COLO829 (cell line): ENCODE measurements at regions not wholly inside any gene's neighbourhood (a gene's known extent, or its start where the extent isn't known, plus 50 kb on each side); places are given as distances from the start of the nearest gene placed in this dataset.

Experiments
- DNase-seq: peaks from one replicate; pipeline ENCODE4 v3.0.0; 2012; ENCODE audit warnings: low spot score

- no peak for DNase-seq
Measured at GRCh38 chr3:126266850-126267168, 86.4 kb upstream of the ALDH1L1 start.

DNA sequence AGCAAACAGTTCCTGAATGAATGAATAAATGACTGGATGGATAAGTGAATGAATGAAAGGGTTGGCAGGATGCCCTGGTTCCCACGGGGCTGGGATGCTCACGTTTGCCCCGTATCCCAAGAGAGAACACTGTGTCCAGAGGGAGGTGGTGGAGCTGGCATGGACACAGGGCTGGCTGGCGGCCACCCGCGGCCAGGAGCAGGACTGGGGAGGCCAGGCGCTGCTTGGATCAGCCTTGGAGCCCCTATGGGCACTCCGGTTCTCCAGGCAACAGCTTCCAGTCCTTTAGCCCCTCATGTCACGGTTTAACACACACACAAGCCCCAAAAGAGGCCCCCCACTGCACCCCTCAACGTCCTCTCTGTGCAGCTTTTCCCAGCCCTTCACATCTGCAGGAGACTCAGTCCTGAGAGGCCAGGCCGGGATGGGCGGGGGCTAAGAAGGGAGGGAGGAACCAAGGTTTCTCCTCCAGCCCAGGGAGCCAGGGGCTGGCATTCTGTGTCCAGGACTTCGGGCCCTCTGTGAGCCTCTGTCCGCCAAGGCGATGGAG lies 86.0 kb upstream of the ALDH1L1 start:
- no peak for DNase-seq

DNA sequence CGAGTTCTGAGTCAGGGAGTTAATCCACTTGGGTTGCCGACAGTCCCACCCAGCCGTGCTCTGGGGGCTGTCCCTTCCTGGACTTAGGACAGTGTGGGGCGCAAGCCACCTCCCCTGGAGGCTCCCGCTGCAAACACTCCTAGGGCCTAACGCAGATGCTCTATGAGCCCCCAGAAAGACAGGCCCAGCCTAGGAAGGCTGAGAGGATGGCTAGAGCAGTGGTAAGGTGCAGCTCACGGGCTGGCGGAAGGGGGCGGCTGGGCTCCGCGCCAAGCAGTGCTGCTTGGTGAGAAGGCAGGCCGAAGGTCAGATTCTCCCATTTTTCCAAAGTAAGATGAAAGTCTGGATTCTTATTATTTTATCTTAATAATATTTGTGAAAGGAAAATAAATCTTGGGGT lies 84.6 kb upstream of the ALDH1L1 start:
- no peak for DNase-seq

GRCh38 chr3:126264381-126264780 lies 84.0 kb upstream of the ALDH1L1 start:
- no peak for DNase-seq

- no peak for DNase-seq
Measured at GRCh38 chr3:126263971-126264370, 83.6 kb upstream of the ALDH1L1 start.

GRCh38 chr3:126263539-126263938 lies 83.2 kb upstream of the ALDH1L1 start:
- no peak for DNase-seq

DNA sequence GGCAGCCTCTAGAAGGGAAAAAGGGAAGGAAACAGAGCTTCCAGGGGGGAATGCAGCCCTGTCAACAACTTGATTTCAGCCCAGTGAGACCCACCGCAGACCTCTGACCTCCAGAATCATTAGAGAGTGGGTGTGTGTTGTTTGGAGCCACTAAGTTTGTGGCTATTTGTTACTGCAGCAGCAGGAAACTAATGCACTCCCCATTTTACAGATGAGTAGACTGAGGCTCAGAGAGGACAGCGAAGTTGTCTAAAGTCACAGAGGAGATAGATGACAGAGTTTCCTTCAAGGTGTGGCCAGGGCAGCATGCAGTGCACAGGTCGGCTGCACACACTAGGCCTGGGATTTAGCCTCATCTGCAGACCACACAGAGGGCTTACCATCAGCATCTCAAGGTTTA lies 81.8 kb upstream of the ALDH1L1 start:
- DNase-seq = no peak

- no peak for DNase-seq
Measured at GRCh38 chr3:126261037-126261436, 80.7 kb upstream of the ALDH1L1 start.

DNA sequence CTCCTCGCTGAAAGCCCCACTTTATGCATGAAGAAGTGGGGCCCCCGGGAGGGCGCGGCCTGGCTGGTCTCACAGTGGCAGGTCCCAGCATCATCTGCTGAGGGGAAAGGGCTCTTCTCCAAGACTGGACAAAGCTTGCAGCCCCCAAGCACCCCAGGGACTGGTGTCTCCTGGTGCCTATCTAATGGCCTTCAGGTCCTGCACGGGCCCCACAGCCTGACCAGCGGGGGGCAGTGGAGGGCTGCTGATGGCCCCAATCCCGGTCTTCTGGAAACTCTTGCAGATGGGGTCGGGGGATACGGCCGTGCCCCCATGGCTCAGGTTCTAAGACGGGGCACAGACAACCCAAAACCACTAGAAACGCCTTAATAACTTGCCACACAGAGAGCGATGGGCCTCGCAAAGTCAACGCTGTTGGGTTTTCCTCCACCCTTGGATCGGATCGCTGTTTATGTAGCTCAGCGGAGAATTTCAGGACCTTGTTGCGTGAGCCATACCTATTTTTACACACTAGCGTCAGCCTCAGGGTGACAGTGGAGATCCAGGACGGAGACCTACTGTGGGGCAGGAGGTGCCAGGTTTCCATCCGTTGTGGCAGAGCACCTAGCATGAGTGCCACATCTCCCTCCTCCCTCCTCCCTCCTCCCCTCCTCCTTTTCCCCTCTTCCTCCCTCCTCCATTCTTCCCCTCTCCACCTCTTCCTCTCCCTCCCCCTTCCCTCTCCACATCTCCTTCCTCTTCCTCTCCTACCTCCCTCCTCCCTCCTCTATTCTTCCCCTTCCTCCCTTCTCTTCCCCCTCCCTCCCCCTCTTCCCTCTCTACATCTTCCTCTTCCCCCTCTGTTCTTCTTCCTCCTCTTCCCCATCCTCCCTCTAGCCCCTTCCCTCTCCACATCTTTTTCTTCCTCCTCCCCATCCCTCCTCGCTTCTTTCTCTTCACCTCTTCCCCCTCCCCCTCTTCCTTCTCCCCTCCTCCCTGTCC lies 79.3 kb upstream of the ALDH1L1 start:
- DNase-seq = peak; percentile 53

DNA sequence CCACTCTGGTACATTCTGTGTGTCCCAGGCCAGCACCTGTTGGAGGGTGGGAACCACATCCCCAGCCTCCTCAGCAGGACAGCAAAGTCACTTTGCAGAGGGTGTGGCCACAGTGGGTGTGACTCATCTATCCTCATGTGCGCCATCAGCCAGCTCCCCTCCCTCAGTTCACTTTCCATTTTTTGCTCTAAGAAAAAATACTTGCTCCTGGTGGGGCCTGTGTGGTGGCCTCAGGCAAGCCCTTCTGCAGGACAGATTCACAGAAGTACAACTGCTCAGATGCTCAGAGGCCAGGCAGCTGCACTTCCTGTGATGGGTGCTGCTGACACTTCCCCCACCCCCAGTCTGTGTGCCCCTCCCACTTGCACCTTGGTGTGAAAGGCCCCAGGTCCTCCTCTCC lies 78.3 kb upstream of the ALDH1L1 start:
- no peak for DNase-seq

- DNase-seq = no peak
Measured at GRCh38 chr3:126257984-126258383, 77.6 kb upstream of the ALDH1L1 start.

GRCh38 chr3:126257174-126257573 lies 76.8 kb upstream of the ALDH1L1 start:
- no peak for DNase-seq

DNA sequence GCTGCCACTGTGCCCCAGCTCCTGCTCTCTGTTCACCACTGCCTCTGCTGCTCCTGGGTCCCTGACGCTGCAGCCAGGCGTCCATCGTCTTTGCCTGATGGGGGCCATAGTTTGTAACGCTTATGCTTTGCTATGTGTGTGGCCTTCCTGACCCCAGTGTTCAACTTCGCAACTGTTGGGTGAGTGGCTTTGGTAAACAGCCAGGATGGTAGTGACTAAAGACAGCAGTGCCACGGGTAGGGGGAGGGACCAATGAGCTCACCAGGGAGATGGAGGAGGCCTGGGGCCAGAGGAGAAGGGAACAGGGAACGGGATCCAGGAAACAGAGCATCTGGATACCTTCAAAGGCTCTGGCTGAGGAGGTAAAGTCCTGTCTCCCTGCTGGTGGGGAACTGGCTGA lies 75.9 kb upstream of the ALDH1L1 start:
- DNase-seq = no peak

GRCh38 chr3:126253072-126253471 lies 72.7 kb upstream of the ALDH1L1 start:
- no peak for DNase-seq

DNA sequence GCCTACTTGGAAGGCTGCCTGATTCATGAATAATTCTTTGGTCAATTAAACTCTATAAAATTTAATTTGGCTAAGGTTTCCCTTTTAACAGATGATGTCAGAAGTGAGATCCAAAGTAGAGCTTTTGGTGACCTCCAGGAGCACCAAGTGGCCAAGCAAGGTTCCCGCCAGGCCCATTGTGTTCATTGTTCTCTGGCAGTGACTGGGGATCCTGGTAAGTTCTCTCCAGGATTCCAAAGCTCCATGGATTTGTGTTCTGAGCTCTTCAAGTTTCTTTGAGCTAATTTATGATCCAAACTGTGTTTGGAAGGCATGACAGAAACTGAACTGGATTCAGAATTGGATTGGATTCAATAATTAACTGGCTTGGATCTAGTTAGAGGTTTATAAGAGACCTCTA lies 72.0 kb upstream of the ALDH1L1 start:
- no peak for DNase-seq

DNA sequence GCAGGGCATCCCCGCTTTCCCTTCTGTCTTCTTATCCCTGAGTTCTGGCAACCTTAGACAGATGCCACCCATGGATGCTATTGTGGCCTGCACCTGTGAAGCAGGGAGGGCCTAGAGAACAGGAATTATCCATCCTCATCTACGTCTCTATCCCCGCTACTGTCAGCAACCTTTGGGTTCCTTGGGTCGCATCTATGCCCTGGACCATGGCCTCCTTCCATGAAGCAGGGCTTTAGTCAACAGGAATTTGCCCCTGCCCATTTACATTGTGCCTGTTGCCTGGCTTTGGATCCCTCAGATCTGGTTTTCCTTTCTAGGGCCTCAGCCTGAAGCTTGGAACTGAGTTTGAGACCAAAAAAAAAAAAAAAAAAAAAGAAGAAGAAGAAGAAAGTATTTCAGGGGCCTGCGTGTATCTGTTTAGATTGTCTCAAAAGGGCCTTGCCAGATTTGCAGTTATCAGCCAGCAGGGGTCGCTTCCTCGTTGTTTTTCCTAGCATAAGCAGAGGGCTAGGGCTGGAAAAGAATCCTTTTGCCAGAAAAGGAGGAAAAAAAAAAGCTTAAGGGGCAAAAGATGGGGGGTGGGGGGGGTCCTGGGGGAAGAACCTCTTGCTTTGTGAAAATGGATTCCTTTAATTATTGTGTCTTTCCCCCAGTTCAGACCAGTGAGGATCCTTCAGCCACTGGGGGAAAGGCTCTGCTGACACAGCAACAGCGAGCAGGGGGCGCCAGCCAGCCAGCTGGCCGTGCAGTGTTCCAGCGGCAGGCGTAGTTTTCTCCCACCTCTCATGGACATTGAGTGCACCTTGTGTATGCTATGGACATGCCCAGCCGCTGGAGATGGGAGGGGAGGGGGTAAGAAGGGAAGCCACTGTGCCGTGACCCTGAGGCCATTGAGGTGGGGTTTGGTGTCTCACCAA lies 65.7 kb upstream of the ALDH1L1 start:
- DNase-seq = peak; percentile 50
